Large intestine (tissue), 3 donors: ENCODE measurements at regions not wholly inside any gene's neighbourhood (a gene's known extent, or its start where the extent isn't known, plus 50 kb on each side); places are given as distances from the start of the nearest gene placed in this dataset.
A peak's percentile ranks its signal among the peaks of the same experiment; 100 is the strongest.

Source experiments
- DNase-seq, 2 donors: peaks; one replicate each; pipeline versions ENCODE4 v3.0.0 to v3.0.0-alpha.2; 2013
- H3K27ac ChIP-seq: one replicate; pipeline ENCODE4 v1.5.1; 2013; ENCODE audit warnings: low read length
- H3K27me3 ChIP-seq: 2 replicates; pipeline ENCODE4 v1.6.1; 2013; ENCODE audit warnings: low read length; ENCODE audit not compliant: control insufficient read depth, insufficient read depth
- H3K36me3 ChIP-seq: 2 replicates; pipeline ENCODE4 v1.6.1; 2013; ENCODE audit warnings: low read length; ENCODE audit not compliant: control insufficient read depth, insufficient read depth
- H3K4me1 ChIP-seq: one replicate; pipeline ENCODE4 v1.6.1; 2013; ENCODE audit warnings: low read length; ENCODE audit not compliant: control insufficient read depth, insufficient read depth
- H3K4me3 ChIP-seq: one replicate; pipeline ENCODE4 v1.5.1; 2013; ENCODE audit warnings: low read length
- H3K9me3 ChIP-seq: one replicate; pipeline ENCODE4 v1.6.1; 2013; ENCODE audit warnings: mild to moderate bottlenecking, low read depth, low read length, moderate library complexity; ENCODE audit not compliant: control insufficient read depth
- WGBS: methylation state at CpG from one replicate; pipeline ENCODE4 v1.1.5; 2013; ENCODE audit warnings: low lambda C conversion rate; ENCODE audit not compliant: insufficient coverage; 5-methylcytosine and 5-hydroxymethylcytosine counted together

GRCh38 chr3:68067314-68067713, 412.9 kb upstream of the SUCLG2 start:
- DNase-seq: no peak
- Histone ChIP-seq H3K27ac (no peak overlapping the region), H3K9me3 (peaks cover 3% of the 10 kb centered on the region), H3K27me3 (no peaks in the 10 kb centered on the region), H3K36me3 (no peaks in the 10 kb centered on the region), H3K4me1 (no peaks in the 10 kb centered on the region), H3K4me3 (no peak overlapping the region)
- WGBS: 95% methylated on average over 1 of the region's 1 CpG

- no peak for DNase-seq
- H3K27me3 ChIP-seq: no peaks in the 10 kb centered on the region
- H3K4me3 ChIP-seq: no peak overlapping the region
- H3K36me3 ChIP-seq: no peaks in the 10 kb centered on the region
- peaks cover 7% of the 10 kb centered on the region for H3K4me1 ChIP-seq
- H3K9me3 ChIP-seq: no peaks in the 10 kb centered on the region
- H3K27ac ChIP-seq: no peak overlapping the region
- WGBS: 100% methylated on average over 2 of the region's 5 CpGs
These were observed 408.5 kb upstream of the SUCLG2 start for GRCh38 chr3:68062926-68063325.

GRCh38 chr3:68060910-68061309, 406.5 kb upstream of the SUCLG2 start:
- H3K27ac ChIP-seq: no peak overlapping the region
- H3K4me3 ChIP-seq: no peak overlapping the region
- H3K27me3 ChIP-seq: no peaks in the 10 kb centered on the region
- H3K9me3 ChIP-seq: no peaks in the 10 kb centered on the region
- H3K36me3 ChIP-seq: no peaks in the 10 kb centered on the region
- peaks cover 7% of the 10 kb centered on the region for H3K4me1 ChIP-seq
- no peak for DNase-seq
- WGBS: 0% methylated on average over 1 of the region's 5 CpGs

GRCh38 chr3:68060191-68060590, 405.8 kb upstream of the SUCLG2 start:
- peaks cover 12% of the 10 kb centered on the region for H3K4me1 ChIP-seq
- no CpG with 5 or more reads among the region's 3 CpGs for WGBS
- H3K4me3 ChIP-seq: no peak overlapping the region
- H3K9me3 ChIP-seq: no peaks in the 10 kb centered on the region
- H3K36me3 ChIP-seq: no peaks in the 10 kb centered on the region
- DNase-seq: peak; percentile 11 to 54
- no peaks in the 10 kb centered on the region for H3K27me3 ChIP-seq
- no peak overlapping the region for H3K27ac ChIP-seq

GRCh38 chr3:68059628-68060152, 405.3 kb upstream of the SUCLG2 start:
- DNase-seq: peak in 1 of 2 donors; percentile 44
- H3K4me1 ChIP-seq: peaks cover 17% of the 10 kb centered on the region
- H3K9me3 ChIP-seq: no peaks in the 10 kb centered on the region
- peak overlapping the region; percentile 34 for H3K27ac ChIP-seq
- H3K36me3 ChIP-seq: no peaks in the 10 kb centered on the region
- H3K27me3 ChIP-seq: no peaks in the 10 kb centered on the region
- no peak overlapping the region for H3K4me3 ChIP-seq
- WGBS: no CpG with 5 or more reads among the region's 3 CpGs

GRCh38 chr3:68057637-68058320, 403.4 kb upstream of the SUCLG2 start:
- no peak for DNase-seq
- H3K36me3 ChIP-seq: no peaks in the 10 kb centered on the region
- H3K27ac ChIP-seq: no peak overlapping the region
- no CpG with 5 or more reads among the region's 2 CpGs for WGBS
- H3K27me3 ChIP-seq: no peaks in the 10 kb centered on the region
- peaks cover 17% of the 10 kb centered on the region for H3K4me1 ChIP-seq
- no peak overlapping the region for H3K4me3 ChIP-seq
- H3K9me3 ChIP-seq: no peaks in the 10 kb centered on the region

- DNase-seq: no peak
- no peak overlapping the region for H3K27ac ChIP-seq
- no peaks in the 10 kb centered on the region for H3K27me3 ChIP-seq
- peaks cover 17% of the 10 kb centered on the region for H3K4me1 ChIP-seq
- H3K36me3 ChIP-seq: no peaks in the 10 kb centered on the region
- no peak overlapping the region for H3K4me3 ChIP-seq
- H3K9me3 ChIP-seq: no peaks in the 10 kb centered on the region
- no CpG with 5 or more reads among the region's 2 CpGs for WGBS
These were observed 402.1 kb upstream of the SUCLG2 start for GRCh38 chr3:68056556-68056955.

GRCh38 chr3:68055215-68055614, 400.8 kb upstream of the SUCLG2 start:
- Histone ChIP-seq H3K27me3 (no peaks in the 10 kb centered on the region), H3K9me3 (no peaks in the 10 kb centered on the region), H3K4me1 (peaks cover 19% of the 10 kb centered on the region), H3K36me3 (no peaks in the 10 kb centered on the region), H3K4me3 (no peak overlapping the region), H3K27ac (peak overlapping the region; percentile 71)
- peak; percentile 37 to 82 for DNase-seq
- WGBS: no CpG with 5 or more reads among the region's 4 CpGs

- Histone ChIP-seq H3K4me3 (no peak overlapping the region), H3K4me1 (peaks cover 6% of the 10 kb centered on the region), H3K27ac (peak overlapping the region; percentile 25), H3K9me3 (no peaks in the 10 kb centered on the region), H3K36me3 (no peaks in the 10 kb centered on the region), H3K27me3 (no peaks in the 10 kb centered on the region)
- WGBS: 24% methylated on average over 3 of the region's 3 CpGs
- peak; percentile 42 to 67 for DNase-seq
These were observed 395.4 kb upstream of the SUCLG2 start for GRCh38 chr3:68049776-68050175.

GRCh38 chr3:68045976-68046375, 391.6 kb upstream of the SUCLG2 start:
- Histone ChIP-seq H3K4me1 (peaks cover 5% of the 10 kb centered on the region), H3K9me3 (no peaks in the 10 kb centered on the region), H3K27ac (no peak overlapping the region), H3K4me3 (no peak overlapping the region), H3K36me3 (no peaks in the 10 kb centered on the region), H3K27me3 (no peaks in the 10 kb centered on the region)
- WGBS: 89% methylated on average over 1 of the region's 3 CpGs
- DNase-seq: no peak

GRCh38 chr3:68033867-68034266, 379.5 kb upstream of the SUCLG2 start:
- Histone ChIP-seq H3K27ac (peak overlapping the region; percentile 47), H3K4me3 (no peak overlapping the region), H3K27me3 (no peaks in the 10 kb centered on the region), H3K9me3 (no peaks in the 10 kb centered on the region), H3K4me1 (peaks cover 3% of the 10 kb centered on the region), H3K36me3 (no peaks in the 10 kb centered on the region)
- no CpG with 5 or more reads among the region's 2 CpGs for WGBS
- peak; percentile 70 to 85 for DNase-seq
